C4-2B (cell line): ENCODE measurements at regions not wholly inside any gene's neighbourhood (a gene's known extent, or its start where the extent isn't known, plus 50 kb on each side); places are given as distances from the start of the nearest gene placed in this dataset.

ENCODE experiments used
- ZFX ChIP-seq: fragments of 450-650 bp; IDR thresholded peaks from 2 replicates; pipeline ENCODE4 v1.6.1; 2017
- TF ChIP-seq, protein P1 (sequence below): fragments of 450-650 bp; conservative IDR thresholded peaks from 2 replicates; pipeline ENCODE4 v1.5.1; 2017; ENCODE audit warnings: mild to moderate bottlenecking

- TF ChIP-seq, protein P1, sequence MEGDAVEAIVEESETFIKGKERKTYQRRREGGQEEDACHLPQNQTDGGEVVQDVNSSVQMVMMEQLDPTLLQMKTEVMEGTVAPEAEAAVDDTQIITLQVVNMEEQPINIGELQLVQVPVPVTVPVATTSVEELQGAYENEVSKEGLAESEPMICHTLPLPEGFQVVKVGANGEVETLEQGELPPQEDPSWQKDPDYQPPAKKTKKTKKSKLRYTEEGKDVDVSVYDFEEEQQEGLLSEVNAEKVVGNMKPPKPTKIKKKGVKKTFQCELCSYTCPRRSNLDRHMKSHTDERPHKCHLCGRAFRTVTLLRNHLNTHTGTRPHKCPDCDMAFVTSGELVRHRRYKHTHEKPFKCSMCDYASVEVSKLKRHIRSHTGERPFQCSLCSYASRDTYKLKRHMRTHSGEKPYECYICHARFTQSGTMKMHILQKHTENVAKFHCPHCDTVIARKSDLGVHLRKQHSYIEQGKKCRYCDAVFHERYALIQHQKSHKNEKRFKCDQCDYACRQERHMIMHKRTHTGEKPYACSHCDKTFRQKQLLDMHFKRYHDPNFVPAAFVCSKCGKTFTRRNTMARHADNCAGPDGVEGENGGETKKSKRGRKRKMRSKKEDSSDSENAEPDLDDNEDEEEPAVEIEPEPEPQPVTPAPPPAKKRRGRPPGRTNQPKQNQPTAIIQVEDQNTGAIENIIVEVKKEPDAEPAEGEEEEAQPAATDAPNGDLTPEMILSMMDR = no peak
- TF ChIP-seq ZFX = no peak
Observed at GRCh38 chr2:60379684-60380083, 173.8 kb downstream of the BCL11A start.
